ENCODE measurements at regions not wholly inside any gene's neighbourhood (a gene's known extent, or its start where the extent isn't known, plus 50 kb on each side); places are given as distances from the start of the nearest gene placed in this dataset.

DNA sequence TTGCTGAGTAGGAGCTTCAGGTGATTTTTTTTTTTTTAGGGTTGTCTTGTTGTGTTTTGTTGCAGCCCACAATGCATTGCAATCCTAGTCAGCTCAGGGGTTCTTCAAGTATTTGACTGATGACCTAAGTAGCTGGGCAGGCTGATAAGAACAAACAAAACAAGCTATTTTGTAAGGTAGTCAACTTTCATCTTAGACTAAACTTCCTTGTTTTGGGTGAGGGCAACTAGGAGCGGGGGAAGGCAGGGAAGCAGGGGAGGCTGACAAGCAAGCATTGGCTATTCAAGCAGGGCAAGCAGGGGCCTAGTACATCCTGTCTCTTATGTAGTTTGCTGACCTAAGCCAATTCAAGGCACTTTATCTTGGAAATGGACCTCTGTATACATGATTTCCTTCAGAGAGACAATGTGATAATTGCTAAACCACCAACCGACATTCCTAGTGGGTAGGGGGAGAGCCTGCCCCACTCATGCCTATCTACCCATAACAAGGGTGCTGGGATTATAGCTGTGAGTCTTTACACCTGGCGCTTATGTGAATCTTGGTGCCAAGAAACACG is 163.3 kb upstream of the PRKCQ start:
- FAIRE-seq (no peak), DNase-seq (ENCODE audit: insufficient read length, low spot score) (no peak)
- TF ChIP-seq, protein P1, sequence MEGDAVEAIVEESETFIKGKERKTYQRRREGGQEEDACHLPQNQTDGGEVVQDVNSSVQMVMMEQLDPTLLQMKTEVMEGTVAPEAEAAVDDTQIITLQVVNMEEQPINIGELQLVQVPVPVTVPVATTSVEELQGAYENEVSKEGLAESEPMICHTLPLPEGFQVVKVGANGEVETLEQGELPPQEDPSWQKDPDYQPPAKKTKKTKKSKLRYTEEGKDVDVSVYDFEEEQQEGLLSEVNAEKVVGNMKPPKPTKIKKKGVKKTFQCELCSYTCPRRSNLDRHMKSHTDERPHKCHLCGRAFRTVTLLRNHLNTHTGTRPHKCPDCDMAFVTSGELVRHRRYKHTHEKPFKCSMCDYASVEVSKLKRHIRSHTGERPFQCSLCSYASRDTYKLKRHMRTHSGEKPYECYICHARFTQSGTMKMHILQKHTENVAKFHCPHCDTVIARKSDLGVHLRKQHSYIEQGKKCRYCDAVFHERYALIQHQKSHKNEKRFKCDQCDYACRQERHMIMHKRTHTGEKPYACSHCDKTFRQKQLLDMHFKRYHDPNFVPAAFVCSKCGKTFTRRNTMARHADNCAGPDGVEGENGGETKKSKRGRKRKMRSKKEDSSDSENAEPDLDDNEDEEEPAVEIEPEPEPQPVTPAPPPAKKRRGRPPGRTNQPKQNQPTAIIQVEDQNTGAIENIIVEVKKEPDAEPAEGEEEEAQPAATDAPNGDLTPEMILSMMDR (IDR thresholded peaks at IDR 0.05; ENCODE audit: insufficient read depth, missing control alignments), result no peak

DNA sequence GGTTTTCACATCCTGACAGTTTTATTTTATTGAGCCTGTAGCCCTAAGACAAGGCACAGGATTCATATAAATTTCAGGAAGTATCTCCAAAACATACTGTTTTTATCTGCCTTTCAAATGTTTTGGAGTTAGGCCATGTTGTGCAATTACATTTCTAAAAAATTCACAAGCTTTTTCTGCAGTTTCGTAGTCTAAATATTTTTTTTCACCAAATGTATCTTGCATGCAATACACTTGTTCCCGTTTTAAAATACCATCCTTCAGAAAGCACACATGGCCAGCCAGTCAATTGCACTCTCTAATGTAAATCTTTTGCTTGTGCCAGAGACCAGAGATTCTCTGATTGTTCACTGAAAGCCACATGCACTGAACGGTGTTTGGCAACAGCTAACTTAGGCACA is 161.5 kb upstream of the PRKCQ start:
- FAIRE-seq, result no peak
- TF ChIP-seq, protein P1 (IDR thresholded peaks at IDR 0.05; ENCODE audit: insufficient read depth, missing control alignments), result no peak
- no peak for DNase-seq (ENCODE audit: insufficient read length, low spot score)

DNA sequence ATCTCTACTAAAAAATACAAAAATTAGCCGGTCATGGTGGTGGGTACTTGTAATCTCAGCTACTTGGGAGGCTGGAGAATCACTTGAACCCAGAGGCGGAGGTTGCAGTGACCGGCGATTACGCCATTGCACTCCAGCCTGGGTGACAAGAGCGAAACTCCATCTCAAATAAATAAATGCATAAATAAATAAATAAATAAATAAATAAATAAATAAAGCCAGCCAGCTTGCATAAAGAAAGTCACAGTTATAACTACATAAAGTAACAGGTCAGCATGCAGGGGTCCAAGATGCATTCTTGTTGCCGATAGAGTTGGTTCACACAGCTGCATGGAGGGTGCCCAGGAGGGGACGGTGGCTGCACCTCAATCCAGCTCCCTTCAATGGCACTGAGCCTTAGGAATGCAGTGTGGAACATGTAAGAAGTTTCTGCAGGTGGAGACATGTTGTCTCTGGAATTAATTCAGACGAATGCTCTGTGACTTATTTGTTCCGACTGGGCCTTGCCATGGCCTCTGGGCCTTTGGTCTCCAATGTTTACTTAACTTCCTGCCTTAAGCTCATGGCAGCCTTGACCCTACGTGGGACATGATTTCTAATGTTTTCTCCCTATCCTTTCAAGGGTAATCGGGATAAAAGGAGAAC is 159.6 kb upstream of the PRKCQ start:
- DNase-seq (ENCODE audit: insufficient read length, low spot score) (no peak), FAIRE-seq (no peak)
- TF ChIP-seq, protein P1 (IDR thresholded peaks at IDR 0.05; ENCODE audit: insufficient read depth, missing control alignments), result no peak

DNA sequence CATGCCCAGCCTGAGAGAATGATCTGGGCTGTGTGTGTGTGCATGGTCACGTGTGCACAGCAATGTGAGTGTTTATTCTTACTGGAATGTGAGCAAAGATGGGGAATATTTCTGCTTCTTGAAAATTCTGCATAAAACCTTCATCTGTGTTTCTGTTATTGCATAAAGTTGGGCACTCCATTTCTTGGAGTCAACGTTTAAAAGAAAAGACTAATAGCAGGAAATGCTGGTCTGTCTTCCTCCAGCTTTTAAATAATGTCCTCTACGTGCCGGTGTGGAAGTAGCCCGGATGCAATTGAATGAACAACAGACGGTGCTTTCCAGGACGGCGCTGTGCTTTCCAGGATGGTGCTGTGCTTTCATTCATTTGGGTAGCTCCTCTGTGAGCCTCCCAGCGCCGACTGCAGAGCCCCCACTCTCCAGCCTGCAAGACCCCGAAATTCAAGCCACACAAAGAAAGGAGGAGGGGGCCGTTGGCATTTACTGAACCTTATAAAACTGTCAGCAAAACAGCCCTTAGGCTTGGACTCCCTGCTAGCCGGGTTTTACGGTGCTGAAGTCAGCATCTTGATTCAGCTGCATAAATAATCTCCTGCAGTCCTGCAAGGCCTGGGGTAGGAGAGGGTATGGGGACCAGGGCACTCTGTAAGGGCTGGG is 158.2 kb upstream of the PRKCQ start:
- no peak for DNase-seq (ENCODE audit: insufficient read length, low spot score)
- FAIRE-seq, result no peak
- TF ChIP-seq, protein P1 (IDR thresholded peaks at IDR 0.05; ENCODE audit: insufficient read depth, missing control alignments), result no peak

DNA sequence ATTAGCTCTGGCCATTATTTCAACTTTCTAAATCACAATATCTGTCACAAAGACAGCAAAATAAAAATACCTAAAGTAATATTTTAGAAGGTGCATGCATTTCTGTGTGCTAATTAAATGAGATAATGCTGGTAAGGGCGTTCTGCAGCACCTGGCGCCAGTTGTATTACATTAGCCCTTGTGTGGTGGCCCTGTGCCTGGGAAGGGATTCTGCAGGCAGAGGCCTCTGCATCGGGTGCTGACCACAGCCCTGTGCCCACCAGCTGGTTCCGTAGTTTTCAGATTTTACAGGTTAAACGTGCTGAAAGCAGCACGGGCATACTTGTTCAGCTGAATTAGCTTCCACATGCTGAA is 157.7 kb upstream of the PRKCQ start:
- FAIRE-seq (no peak), DNase-seq (ENCODE audit: insufficient read length, low spot score) (no peak)
- TF ChIP-seq, protein P1 (IDR thresholded peaks at IDR 0.05; ENCODE audit: insufficient read depth, missing control alignments), result no peak

DNA sequence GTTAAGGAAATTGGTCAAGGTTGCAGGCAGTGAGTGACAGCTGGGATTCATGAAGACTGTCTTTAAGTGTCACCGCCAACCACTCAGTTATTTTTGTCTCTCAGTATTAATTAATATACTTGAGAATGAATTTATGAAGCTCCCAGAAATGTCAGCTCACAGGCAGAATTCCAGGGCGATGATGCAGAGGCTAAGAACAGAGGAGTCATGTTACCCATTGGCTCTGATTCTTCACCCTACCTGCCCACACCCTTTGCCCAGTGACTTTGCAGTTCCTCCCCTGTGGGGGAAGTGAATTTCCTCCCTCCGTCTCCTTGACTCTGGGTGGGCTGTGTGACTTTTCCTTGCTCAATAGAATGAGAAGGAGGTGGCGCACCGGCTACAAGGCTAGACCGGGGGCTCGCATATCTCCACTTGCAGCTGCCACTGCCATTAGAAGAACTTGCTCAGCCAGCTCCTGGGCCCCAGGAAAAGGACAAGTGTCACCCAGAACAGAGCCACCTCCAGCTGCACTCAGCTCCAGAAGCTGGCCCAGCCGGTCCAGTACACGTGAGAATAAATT is 157.1 kb upstream of the PRKCQ start:
- TF ChIP-seq, protein P1 (IDR thresholded peaks at IDR 0.05; ENCODE audit: insufficient read depth, missing control alignments), result no peak
- no peak for FAIRE-seq
- DNase-seq (ENCODE audit: insufficient read length, low spot score), result no peak

DNA sequence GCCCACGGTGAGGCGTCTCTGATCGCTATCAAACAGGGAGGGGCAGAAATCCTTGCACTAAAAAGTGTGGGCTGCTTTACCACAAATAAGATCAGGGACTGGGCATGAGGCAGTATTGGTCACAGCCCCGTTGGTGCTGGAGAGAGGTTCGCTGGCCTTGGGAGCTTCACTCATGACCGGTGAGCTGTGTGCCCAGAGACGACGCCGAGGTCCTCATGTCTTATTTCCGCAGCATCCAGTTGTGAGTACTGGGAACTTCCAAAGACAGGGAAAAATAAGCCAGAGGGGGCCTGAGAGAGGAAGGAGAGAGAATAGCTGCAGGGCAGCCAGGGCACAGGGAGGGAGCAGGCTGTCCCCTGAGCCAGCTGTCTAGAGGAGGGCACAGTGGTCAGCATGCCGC is 154.2 kb upstream of the PRKCQ start:
- TF ChIP-seq, protein P1 (IDR thresholded peaks at IDR 0.05; ENCODE audit: insufficient read depth, missing control alignments), result no peak
- DNase-seq (ENCODE audit: insufficient read length, low spot score) (no peak), FAIRE-seq (no peak)

Measured in D721Med (cell line).